COLO668 (cell line): ENCODE measurements at regions not wholly inside any gene's neighbourhood (a gene's known extent, or its start where the extent isn't known, plus 50 kb on each side); places are given as distances from the start of the nearest gene placed in this dataset.

Experiments used
- DNase-seq: peaks from one replicate; lab custom pipeline; 2025; ENCODE audit not compliant: unreplicated experiment; lab: John Stamatoyannopoulos, UW

- no peak for DNase-seq
Observed at GRCh38 chr5:61737301-61737963, 405.4 kb downstream of the ZSWIM6 start.

GRCh38 chr5:61737964-61738340 lies 405.9 kb downstream of the ZSWIM6 start:
- DNase-seq, result no peak

DNA sequence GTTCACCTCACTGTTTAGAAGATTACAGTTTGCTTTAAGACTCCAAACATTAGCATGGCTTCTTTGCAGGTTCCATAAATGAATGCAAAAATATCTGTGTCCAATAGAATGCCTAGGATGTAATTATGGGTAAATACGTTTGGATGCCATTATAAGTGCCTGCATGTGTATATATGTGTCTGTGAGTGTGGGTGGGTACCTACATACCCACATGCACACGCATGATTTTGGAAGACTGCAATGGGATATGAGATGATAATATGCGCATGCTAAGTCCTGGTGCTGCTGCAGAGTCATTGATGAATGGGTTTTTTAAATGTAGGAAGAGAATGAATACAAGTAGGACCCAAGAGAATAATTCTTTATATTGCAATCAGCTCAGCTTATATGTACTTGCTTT lies 406.4 kb downstream of the ZSWIM6 start:
- no peak for DNase-seq

DNA sequence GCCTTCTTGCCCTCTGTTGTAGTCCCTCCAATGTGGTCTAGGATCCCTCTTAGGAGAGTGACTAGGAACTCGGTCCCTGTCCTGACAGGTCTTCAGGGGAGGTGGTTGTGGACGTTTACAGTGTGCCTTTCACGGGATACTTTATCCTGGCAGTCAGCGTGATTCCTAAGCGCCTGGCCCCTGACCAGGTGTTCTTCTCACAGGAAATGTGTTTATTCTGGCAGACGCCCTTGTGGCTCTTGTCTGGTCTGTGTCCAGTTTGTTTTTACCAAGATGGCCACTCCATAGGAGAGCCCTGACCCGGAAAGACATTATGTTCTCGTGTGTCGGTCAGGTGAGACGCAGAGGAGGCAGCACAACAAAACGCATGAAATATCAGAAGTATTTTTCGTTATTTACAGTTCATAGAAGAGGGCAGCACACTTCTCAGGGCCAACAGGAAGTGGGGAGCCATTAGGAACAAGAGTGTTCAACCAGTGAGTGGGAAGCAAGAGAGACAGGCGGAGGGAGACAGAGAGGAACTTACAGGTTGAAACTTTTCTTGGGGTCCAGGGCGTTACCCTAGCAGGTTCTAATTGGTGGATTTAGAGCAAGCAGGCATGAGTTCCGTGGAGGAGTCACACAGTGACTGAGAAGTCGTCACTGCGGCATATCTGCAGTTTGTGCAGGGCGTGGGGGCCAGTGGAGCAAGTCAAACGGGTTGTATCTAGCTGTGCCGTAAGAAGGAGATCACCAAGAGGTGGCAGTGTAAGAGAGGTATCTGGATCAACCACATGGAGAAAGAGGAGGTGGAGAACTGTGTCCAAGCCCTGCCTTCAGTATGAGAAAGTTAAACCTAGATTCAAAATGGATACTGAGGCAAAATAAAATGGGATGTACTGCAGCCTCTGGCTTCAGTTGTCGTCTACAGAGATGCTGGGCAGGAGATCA lies 412.9 kb downstream of the ZSWIM6 start:
- DNase-seq, result no peak

DNA sequence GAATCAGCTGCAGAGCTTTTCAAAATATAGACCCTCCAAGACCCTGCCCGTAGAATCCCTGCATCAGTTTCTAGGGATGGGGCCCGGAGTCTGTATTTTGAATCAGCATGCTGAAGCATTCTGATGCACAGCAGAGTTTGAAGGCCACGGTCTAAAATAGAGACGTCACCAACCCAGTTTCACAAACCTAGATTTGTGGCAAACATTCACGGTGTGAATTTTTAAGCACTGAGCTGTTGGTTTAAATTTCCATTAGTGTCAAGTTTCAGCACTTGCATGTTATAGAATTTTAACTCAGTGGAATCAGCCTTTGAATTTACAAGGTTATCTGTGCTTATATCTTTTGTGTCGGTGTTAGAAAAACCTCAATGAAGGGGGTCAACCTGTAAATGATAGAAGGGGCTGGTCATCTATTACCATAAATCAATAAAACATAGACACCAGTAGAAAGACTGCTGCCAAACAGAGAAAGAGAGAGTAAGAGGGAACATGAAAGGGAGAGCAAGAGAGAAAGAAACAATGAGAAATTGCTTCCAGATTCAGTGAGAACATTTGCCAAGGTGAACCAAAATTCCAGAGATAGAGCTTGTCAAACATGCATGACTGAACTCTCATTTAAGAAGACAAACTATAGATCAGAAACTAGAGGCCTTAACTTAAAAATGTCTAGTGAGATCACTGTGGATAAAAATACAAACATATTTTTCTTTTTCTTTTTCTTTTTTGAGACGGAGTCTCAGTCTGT lies 414.9 kb downstream of the ZSWIM6 start:
- no peak for DNase-seq

DNA sequence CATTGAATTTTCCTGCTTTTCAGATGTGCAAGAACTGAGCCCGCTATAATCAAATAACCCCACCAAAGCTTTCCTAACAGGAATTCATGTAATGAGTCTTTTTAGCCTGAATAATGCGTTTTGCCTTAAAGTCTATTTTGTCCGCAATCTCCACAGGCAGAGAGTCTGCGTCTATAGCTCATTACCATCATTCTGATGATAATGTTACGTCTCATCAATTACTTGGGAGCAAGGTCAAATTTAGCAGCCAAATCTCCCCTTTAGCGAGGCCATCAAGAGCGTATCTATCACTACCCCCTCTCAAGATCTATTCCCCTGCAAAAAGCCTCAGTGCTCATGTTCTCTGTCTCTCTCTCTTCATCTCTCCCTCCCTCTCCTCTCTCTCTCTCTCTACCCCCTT lies 416.1 kb downstream of the ZSWIM6 start:
- DNase-seq, result no peak

- DNase-seq, result no peak
Observed at GRCh38 chr5:61748651-61749050, 416.6 kb downstream of the ZSWIM6 start.

GRCh38 chr5:61752588-61752987 lies 420.5 kb downstream of the ZSWIM6 start:
- DNase-seq, result no peak

DNA sequence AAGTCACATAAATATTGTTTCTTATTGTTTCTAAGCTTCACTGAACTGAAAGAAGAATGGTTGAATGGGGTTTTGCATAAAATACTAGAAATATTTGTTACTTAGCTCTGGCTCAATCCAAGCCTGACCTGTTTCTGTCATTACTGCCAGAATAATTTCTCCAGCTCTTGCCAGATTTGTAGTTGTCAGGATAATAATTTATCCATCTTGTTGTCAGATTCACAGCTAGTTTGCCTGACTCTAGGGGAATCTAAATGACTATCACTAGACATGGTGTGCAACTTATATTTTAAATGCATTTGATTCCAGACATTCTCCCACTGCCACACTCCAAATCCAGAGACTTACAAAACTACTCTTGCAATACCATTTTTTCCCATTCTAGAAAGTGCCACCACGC lies 422.7 kb downstream of the ZSWIM6 start:
- DNase-seq, result no peak

DNA sequence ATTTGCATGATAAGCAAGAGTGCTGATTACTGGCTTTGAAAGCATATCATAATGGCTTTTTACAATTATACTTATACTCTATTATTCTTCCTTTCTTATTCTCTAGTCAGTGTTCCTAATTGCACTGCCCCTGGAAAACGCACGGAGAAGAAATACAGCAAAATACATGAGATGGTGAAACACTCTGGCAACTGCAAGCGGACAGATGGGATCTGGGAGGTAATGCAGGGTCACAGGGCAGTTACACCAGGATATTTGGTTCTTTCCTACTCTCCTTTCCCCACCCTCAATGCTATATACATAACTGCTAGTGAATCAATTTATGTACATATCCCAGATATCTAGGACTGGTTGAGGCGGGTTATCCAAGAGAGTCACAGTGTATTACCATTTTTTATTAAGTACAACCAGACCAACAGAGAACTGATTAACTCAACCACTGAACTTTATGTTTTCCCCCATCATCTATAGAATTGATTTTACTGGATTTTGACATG lies 423.7 kb downstream of the ZSWIM6 start:
- no peak for DNase-seq

DNA sequence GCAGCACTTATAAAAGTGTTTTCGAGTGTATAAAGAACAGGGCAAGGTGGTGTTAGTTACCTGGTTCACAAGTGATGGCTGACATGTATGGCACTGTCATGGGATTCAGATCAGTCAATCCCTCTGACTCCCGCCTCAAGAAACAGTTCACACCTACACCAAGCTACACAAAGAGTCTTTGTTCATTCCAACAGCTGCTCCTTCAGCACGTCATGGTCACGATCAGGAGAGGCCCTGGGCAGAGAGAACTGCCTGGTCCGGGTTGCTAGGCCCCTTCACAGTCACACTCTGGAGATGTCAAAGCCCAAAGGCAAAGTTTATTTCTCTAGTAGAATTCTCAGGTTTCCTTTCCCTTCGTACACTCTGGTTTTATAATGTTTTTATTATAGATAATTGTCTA lies 426.7 kb downstream of the ZSWIM6 start:
- no peak for DNase-seq

DNA sequence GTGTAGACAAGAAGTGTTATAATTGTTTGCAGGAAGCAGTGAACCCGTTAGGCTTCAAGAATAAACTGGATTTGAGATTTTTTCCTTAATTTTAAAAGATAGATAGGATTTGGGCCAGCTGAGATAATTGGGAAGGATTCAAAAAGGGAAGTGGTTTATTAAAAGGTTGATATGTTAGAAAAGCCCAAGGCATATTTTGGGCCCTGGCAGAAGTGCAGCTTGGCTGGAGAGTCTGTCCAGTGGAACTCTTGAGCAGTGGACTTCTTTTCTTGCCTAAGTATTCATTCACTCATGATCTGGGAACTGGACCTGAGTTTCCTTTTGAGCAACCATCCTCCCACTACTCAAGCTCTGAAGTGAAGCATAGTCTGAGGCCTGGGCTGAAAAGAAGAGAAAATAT lies 433.4 kb downstream of the ZSWIM6 start:
- DNase-seq, result no peak

- DNase-seq, result no peak
Observed at GRCh38 chr5:61766141-61766540, 434.1 kb downstream of the ZSWIM6 start.

DNA sequence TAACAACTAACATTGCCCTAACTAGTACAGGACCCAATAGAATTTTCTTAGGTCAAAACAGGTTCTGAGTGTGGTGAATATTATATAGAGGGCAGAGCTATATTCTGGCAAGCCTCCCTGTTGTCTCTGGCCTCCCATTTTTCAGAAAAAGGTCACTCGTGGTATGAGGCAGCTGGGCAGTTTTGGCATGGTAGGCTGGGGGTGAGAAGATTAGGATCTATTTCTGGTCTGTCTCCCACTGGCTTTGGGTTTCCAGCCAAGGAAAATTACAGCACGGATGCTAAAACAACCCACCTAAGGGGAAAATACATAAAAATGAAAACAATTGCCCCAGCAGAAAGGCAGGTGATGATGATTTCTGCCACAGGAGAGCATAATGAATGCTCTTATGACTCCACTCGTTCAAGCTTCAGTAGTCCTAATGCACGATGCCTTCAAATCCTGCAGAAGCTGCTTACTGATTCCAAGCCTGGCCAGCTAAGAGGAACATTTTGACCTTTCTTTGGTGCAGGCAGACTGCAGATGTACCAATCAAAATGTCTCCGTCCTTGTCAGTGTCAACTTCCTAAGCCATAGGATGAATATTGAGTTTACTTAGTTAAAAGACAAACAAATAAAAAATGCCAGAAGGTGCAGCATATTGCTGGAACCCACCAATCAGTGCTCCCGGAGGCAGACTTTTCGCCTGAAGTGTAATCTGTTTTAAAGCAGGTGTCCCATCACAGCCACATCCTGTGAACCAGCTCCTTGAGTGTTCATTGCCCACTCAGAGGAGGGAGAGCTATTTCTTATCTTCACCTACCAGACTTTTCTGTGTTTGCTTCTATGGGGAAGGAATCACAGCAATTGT lies 435.4 kb downstream of the ZSWIM6 start:
- DNase-seq, result no peak

GRCh38 chr5:61768692-61769281 lies 436.7 kb downstream of the ZSWIM6 start:
- DNase-seq, result peak; percentile 3

GRCh38 chr5:61771062-61771461 lies 439.0 kb downstream of the ZSWIM6 start:
- DNase-seq, result no peak

GRCh38 chr5:61771808-61772207 lies 439.8 kb downstream of the ZSWIM6 start:
- no peak for DNase-seq

DNA sequence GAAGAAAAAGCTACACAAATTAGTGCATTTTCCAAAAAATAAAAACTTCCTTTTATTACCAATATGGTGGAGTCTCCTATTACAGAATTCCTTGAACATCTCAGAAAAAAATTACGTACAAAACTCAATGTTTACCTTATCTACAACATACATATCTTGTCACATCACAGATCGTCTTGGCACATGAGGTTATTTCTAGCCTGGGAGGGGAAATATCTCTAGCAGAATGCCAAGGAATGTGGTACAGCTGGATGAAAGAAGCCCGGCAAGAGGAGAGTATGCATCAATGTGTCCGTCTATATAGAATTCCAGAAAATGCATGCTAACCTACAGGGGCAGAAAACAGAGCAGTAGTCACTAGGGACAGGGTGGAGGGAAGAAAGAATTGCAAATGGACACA lies 443.8 kb downstream of the ZSWIM6 start:
- no peak for DNase-seq

DNA sequence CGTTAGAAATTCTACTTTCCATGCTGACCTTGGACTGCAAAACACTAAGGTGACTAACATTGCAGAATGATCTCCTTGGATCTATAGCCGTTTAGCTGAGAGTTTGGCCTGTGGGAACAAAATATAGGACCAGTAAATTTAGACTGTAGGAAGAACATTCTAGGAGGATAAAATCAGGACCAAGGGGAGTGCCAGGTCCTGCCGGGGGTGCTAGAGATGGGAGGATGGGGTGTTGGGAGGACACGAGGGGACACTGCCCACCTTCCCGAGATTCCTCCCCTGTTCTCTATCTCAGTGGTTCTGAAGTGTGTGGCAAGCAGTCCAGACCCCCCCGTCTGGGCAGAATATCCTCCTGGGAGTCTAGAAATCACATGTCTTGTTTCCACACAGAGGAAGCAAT lies 445.2 kb downstream of the ZSWIM6 start:
- DNase-seq, result no peak

DNA sequence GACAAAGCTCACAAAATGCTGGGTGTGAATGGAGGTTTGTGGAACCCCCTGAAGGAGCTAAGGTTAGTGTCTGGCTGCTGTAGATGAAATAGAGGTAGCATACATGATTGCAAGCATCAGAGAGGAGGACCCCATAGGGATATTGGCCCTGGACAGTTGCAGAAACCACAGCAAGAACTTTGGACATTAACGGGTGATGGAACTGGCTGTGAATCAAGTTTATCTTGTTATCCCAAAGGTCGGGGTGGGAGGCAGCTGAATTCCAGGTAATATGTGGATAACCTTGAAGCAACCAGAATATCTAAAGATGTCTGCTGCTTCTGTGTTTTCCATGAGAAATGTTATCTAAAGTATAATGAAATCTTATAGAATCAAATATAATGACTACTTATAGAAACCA lies 447.7 kb downstream of the ZSWIM6 start:
- no peak for DNase-seq
